H1 (cell line): ENCODE measurements at regions not wholly inside any gene's neighbourhood (a gene's known extent, or its start where the extent isn't known, plus 50 kb on each side); places are given as distances from the start of the nearest gene placed in this dataset.

Experiments
- EZH2 ChIP-seq: fragments of 200-600 bp; sonication (generic); IDR thresholded peaks from 2 replicates; pipeline ENCODE4 v1.7.1; 2012; ENCODE audit warnings: low read depth, mild to moderate bottlenecking, moderate library complexity, low read length, inconsistent platforms; ENCODE audit not compliant: severe bottlenecking

- TF ChIP-seq EZH2, result no peak
These were observed 362.8 kb downstream of the NPR3 start (continued) for GRCh38 chr5:33073881-33074327.
